ENCODE measurements at regions not wholly inside any gene's neighbourhood (a gene's known extent, or its start where the extent isn't known, plus 50 kb on each side); places are given as distances from the start of the nearest gene placed in this dataset.
A peak's percentile ranks its signal among the peaks of the same experiment; 100 is the strongest.

- H3K27ac ChIP-seq, result no peak overlapping the region
- H3K9me3 ChIP-seq (replicated peaks), result no peaks in the 10 kb centered on the region
- no peak for DNase-seq
- no peak overlapping the region for H3K4me3 ChIP-seq
- H3K36me3 ChIP-seq, result no peaks in the 10 kb centered on the region
- no peaks in the 10 kb centered on the region for H3K27me3 ChIP-seq
- H3K4me1 ChIP-seq, result peaks cover 28% of the 10 kb centered on the region
These were observed 73.3 kb upstream of the HHIP start for GRCh38 chr4:144572660-144573059.

GRCh38 chr4:144574000-144574399 lies 72.0 kb upstream of the HHIP start:
- DNase-seq, result peak in 1 of 2 experiments; percentile 39
- Histone ChIP-seq H3K27ac (no peak overlapping the region), H3K4me1 (peaks cover 28% of the 10 kb centered on the region), H3K27me3 (no peaks in the 10 kb centered on the region), H3K4me3 (no peak overlapping the region), H3K36me3 (no peaks in the 10 kb centered on the region), H3K9me3 (replicated peaks) (no peaks in the 10 kb centered on the region)

GRCh38 chr4:144574509-144574908 lies 71.4 kb upstream of the HHIP start:
- H3K27me3 ChIP-seq, result no peaks in the 10 kb centered on the region
- H3K4me3 ChIP-seq, result no peak overlapping the region
- H3K4me1 ChIP-seq, result peaks cover 28% of the 10 kb centered on the region
- H3K36me3 ChIP-seq, result no peaks in the 10 kb centered on the region
- DNase-seq, result no peak
- peak overlapping the region; percentile 65; the same call in 1 of the 2 replicates for H3K27ac ChIP-seq
- H3K9me3 ChIP-seq (replicated peaks), result no peaks in the 10 kb centered on the region

- Histone ChIP-seq H3K36me3 (no peaks in the 10 kb centered on the region), H3K4me3 (no peak overlapping the region), H3K9me3 (replicated peaks) (0 out of 2 replicates have a peak, but pooled peaks cover under 1% of the 10 kb centered on the region), H3K27ac (peak overlapping the region; percentile 65), H3K4me1 (peaks cover 26% of the 10 kb centered on the region), H3K27me3 (no peaks in the 10 kb centered on the region)
- peak; percentile 86 to 94 for DNase-seq
These were observed 70.8 kb upstream of the HHIP start for GRCh38 chr4:144575181-144575580.

- no peaks in the 10 kb centered on the region for H3K36me3 ChIP-seq
- H3K27ac ChIP-seq, result no peak overlapping the region
- H3K27me3 ChIP-seq, result no peaks in the 10 kb centered on the region
- H3K4me1 ChIP-seq, result peaks cover 23% of the 10 kb centered on the region
- H3K4me3 ChIP-seq, result no peak overlapping the region
- DNase-seq, result no peak
- 0 out of 2 replicates have a peak, but pooled peaks cover 3% of the 10 kb centered on the region for H3K9me3 ChIP-seq (replicated peaks)
These were observed 67.3 kb upstream of the HHIP start for GRCh38 chr4:144578681-144579080.

- no peaks in the 10 kb centered on the region for H3K27me3 ChIP-seq
- no peaks in the 10 kb centered on the region for H3K36me3 ChIP-seq
- H3K4me1 ChIP-seq, result peaks cover 15% of the 10 kb centered on the region
- no peak overlapping the region for H3K4me3 ChIP-seq
- H3K27ac ChIP-seq, result no peak overlapping the region
- H3K9me3 ChIP-seq (replicated peaks), result 0 out of 2 replicates have a peak, but pooled peaks cover 3% of the 10 kb centered on the region
- DNase-seq, result no peak
These were observed 66.4 kb upstream of the HHIP start for GRCh38 chr4:144579411-144580030.

GRCh38 chr4:144580430-144580829 lies 65.5 kb upstream of the HHIP start:
- Histone ChIP-seq H3K4me3 (no peak overlapping the region), H3K9me3 (replicated peaks) (0 out of 2 replicates have a peak, but pooled peaks cover 3% of the 10 kb centered on the region), H3K27me3 (no peaks in the 10 kb centered on the region), H3K36me3 (no peaks in the 10 kb centered on the region), H3K27ac (no peak overlapping the region), H3K4me1 (peaks cover 8% of the 10 kb centered on the region)
- no peak for DNase-seq

- no peak overlapping the region for H3K27ac ChIP-seq
These were observed 63.7 kb upstream of the HHIP start for GRCh38 chr4:144582105-144582850.

GRCh38 chr4:144582975-144583374 lies 63.0 kb upstream of the HHIP start:
- Histone ChIP-seq H3K36me3 (no peaks in the 10 kb centered on the region), H3K27ac (no peak overlapping the region), H3K27me3 (no peaks in the 10 kb centered on the region), H3K4me3 (no peak overlapping the region), H3K9me3 (replicated peaks) (0 out of 2 replicates have a peak, but pooled peaks cover 6% of the 10 kb centered on the region), H3K4me1 (no peaks in the 10 kb centered on the region)
- no peak for DNase-seq

More at GRCh38 chr4:144582105-144582850, 63.7 kb upstream of the HHIP start:
- no peaks in the 10 kb centered on the region for H3K36me3 ChIP-seq
- no peaks in the 10 kb centered on the region for H3K27me3 ChIP-seq
- H3K4me1 ChIP-seq, result no peaks in the 10 kb centered on the region
- 0 out of 2 replicates have a peak, but pooled peaks cover 6% of the 10 kb centered on the region for H3K9me3 ChIP-seq (replicated peaks)
- no peak overlapping the region for H3K4me3 ChIP-seq
- no peak for DNase-seq

GRCh38 chr4:144583658-144584057 lies 62.3 kb upstream of the HHIP start:
- H3K4me3 ChIP-seq, result no peak overlapping the region
- no peaks in the 10 kb centered on the region for H3K27me3 ChIP-seq
- no peak overlapping the region for H3K27ac ChIP-seq
- no peaks in the 10 kb centered on the region for H3K4me1 ChIP-seq
- H3K36me3 ChIP-seq, result no peaks in the 10 kb centered on the region
- 0 out of 2 replicates have a peak, but pooled peaks cover 6% of the 10 kb centered on the region for H3K9me3 ChIP-seq (replicated peaks)
- no peak for DNase-seq

- Histone ChIP-seq H3K4me1 (no peaks in the 10 kb centered on the region), H3K27me3 (no peaks in the 10 kb centered on the region), H3K4me3 (no peak overlapping the region), H3K9me3 (replicated peaks) (0 out of 2 replicates have a peak, but pooled peaks cover 6% of the 10 kb centered on the region), H3K36me3 (no peaks in the 10 kb centered on the region), H3K27ac (no peak overlapping the region)
- no peak for DNase-seq
These were observed 61.5 kb upstream of the HHIP start for GRCh38 chr4:144584428-144584827.

GRCh38 chr4:144589512-144589911 lies 56.4 kb upstream of the HHIP start:
- DNase-seq, result no peak
- H3K4me1 ChIP-seq, result peaks cover 14% of the 10 kb centered on the region
- no peaks in the 10 kb centered on the region for H3K36me3 ChIP-seq
- H3K27me3 ChIP-seq, result no peaks in the 10 kb centered on the region
- H3K4me3 ChIP-seq, result no peak overlapping the region
- H3K9me3 ChIP-seq (replicated peaks), result peaks cover 5% of the 10 kb centered on the region; the same call in 1 of the 2 replicates
- no peak overlapping the region for H3K27ac ChIP-seq

- peaks cover 18% of the 10 kb centered on the region for H3K4me1 ChIP-seq
- H3K27ac ChIP-seq, result no peak overlapping the region
- peaks cover 5% of the 10 kb centered on the region; the same call in 1 of the 2 replicates for H3K9me3 ChIP-seq (replicated peaks)
- DNase-seq, result no peak
- H3K36me3 ChIP-seq, result no peaks in the 10 kb centered on the region
- no peak overlapping the region for H3K4me3 ChIP-seq
- no peaks in the 10 kb centered on the region for H3K27me3 ChIP-seq
These were observed 55.9 kb upstream of the HHIP start for GRCh38 chr4:144590020-144590419.

GRCh38 chr4:144591401-144591800 lies 54.6 kb upstream of the HHIP start:
- Histone ChIP-seq H3K36me3 (no peaks in the 10 kb centered on the region), H3K4me1 (peaks cover 18% of the 10 kb centered on the region), H3K9me3 (replicated peaks) (peaks cover 5% of the 10 kb centered on the region; the same call in 1 of the 2 replicates), H3K4me3 (no peak overlapping the region), H3K27me3 (no peaks in the 10 kb centered on the region), H3K27ac (peak overlapping the region; percentile 42)
- peak; percentile 81 to 94 for DNase-seq

GRCh38 chr4:144592264-144592663 lies 53.7 kb upstream of the HHIP start:
- Histone ChIP-seq H3K4me1 (peaks cover 18% of the 10 kb centered on the region), H3K27ac (no peak overlapping the region), H3K9me3 (replicated peaks) (peaks cover 3% of the 10 kb centered on the region; the same call in 1 of the 2 replicates), H3K27me3 (no peaks in the 10 kb centered on the region), H3K4me3 (no peak overlapping the region), H3K36me3 (no peaks in the 10 kb centered on the region)
- no peak for DNase-seq

Data from SJCRH30 (cell line).